Stomach (tissue), 8 donors: ENCODE measurements at regions not wholly inside any gene's neighbourhood (a gene's known extent, or its start where the extent isn't known, plus 50 kb on each side); places are given as distances from the start of the nearest gene placed in this dataset.
A peak's percentile ranks its signal among the peaks of the same experiment; 100 is the strongest.

Experiments used
- DNase-seq, 2 donors: peaks; one replicate each; pipeline versions ENCODE4 v3.0.0 to v3.0.0-alpha.2; 2013 to 2019
- H3K27ac ChIP-seq, 5 donors: fragments of 200-600 bp in 4 of 5; sonication (generic) in 4 of 5; one replicate each; pipeline ENCODE4 v1.5.1; 2013 to 2019; ENCODE audit warnings: mild to moderate bottlenecking in 1 of 5, moderate library complexity in 1 of 5
- H3K27me3 ChIP-seq, 3 donors: fragments of 200-600 bp; sonication (generic); one replicate each; pipeline ENCODE4 v1.5.1; 2017 to 2019; ENCODE audit warnings: mixed run types in 1 of 3
- H3K36me3 ChIP-seq, 4 donors: fragments of 200-600 bp; sonication (generic); 1 replicate in 3 of 4; 2 replicates in 1 of 4; pipeline ENCODE4 v1.5.1; 2016 to 2019
- H3K4me1 ChIP-seq, 4 donors: fragments of 200-600 bp; sonication (generic); one replicate each; pipeline ENCODE4 v1.5.1; 2016 to 2019
- H3K4me3 ChIP-seq, 4 donors: fragments of 200-600 bp; sonication (generic) in 3 of 4; one replicate each; pipeline ENCODE4 v1.5.1; 2016 to 2019; ENCODE audit warnings: mild to moderate bottlenecking in 1 of 4
- H3K9me3 ChIP-seq, 4 donors: fragments of 200-600 bp; sonication (generic); one replicate each; pipeline ENCODE4 v1.5.1; 2016 to 2019
- EP300 ChIP-seq: sonication (generic); formaldehyde crosslinking; IDR thresholded peaks from one replicate; pipeline ENCODE4 v1.6.1; 2017; ENCODE audit warnings: antibody characterized with exemption
- POLR2A ChIP-seq, 4 donors: fragments of 450-650 bp; IDR thresholded peaks; one replicate each; pipeline ENCODE4 v1.6.1; 2016; ENCODE audit warnings: antibody characterized with exemption in 4 of 4, control low read depth in 2 of 4, mild to moderate bottlenecking in 1 of 4, moderate library complexity in 1 of 4
- POLR2AphosphoS5 ChIP-seq, 3 donors: sonication (generic); formaldehyde crosslinking; IDR thresholded peaks; one replicate each; pipeline ENCODE4 v1.6.1; 2016; ENCODE audit warnings: antibody characterized with exemption in 3 of 3
- WGBS, 5 donors: extraction: QIAGEN DNeasy Blood & Tissue Kit in 3 of 5; methylation state at CpG; one replicate each; pipeline versions ENCODE4 v1.1.5 to v1.1.7; 2013 to 2018; 5-methylcytosine and 5-hydroxymethylcytosine counted together
- intact Hi-C: fragments of 100-400 bp; cut with DNase I; formaldehyde crosslinking; loops from one replicate; pipeline ENCODE4 v1.15.1; 2023; ENCODE audit warnings: low total_unique reads
- TF ChIP-seq, protein P1 (sequence below), 7 experiments: fragments of 450-650 bp in 4 of 7; fragments of 200-600 bp in 3 of 7; sonication (generic) in 3 of 7; IDR thresholded peaks; one replicate each; pipeline ENCODE4 v1.5.1; 2016 to 2019; ENCODE audit warnings: antibody characterized with exemption in 7 of 7, control low read depth in 2 of 7, mild to moderate bottlenecking in 1 of 7
- donor health status: healthy with polysubstance abuse.
- donor health status: Bipolar disorder and iron deficiency.
- donor health status: healthy.

DNA sequence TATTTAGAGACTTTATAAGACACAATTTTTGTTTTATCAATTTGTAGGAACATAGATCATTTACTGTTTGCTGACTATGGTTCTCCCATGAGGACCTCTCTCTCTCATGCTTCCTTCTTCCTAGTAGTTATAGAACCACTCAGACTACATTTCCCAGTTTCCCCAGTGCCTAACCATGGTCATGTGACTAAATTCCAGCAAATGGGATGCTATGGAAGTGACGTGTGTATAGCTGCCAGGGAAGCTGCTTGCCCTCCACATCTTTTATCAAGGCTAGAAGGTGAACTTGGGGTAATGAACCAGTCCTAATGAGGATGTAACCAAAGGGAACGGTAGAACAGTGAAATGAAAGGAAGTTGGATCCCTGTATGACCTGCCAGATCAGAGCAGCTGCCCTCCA, 184.0 kb downstream of the MIS18A start:
- H3K36me3 ChIP-seq: no peaks in the 10 kb centered on the region
- whole genome bisulfite sequencing, 5 donors: 38 to 52% (median 43%) methylated on average over 2 of the region's 2 CpGs
- H3K27ac ChIP-seq: no peak overlapping the region
- H3K4me1 ChIP-seq: no peaks in the 10 kb centered on the region
- peaks cover 0 to 2% (median 0%) of the 10 kb centered on the region in 4 donors for H3K9me3 ChIP-seq
- intact Hi-C loops: no loop called here
- H3K27me3 ChIP-seq: no peaks in the 10 kb centered on the region
- TF ChIP-seq, protein P1, sequence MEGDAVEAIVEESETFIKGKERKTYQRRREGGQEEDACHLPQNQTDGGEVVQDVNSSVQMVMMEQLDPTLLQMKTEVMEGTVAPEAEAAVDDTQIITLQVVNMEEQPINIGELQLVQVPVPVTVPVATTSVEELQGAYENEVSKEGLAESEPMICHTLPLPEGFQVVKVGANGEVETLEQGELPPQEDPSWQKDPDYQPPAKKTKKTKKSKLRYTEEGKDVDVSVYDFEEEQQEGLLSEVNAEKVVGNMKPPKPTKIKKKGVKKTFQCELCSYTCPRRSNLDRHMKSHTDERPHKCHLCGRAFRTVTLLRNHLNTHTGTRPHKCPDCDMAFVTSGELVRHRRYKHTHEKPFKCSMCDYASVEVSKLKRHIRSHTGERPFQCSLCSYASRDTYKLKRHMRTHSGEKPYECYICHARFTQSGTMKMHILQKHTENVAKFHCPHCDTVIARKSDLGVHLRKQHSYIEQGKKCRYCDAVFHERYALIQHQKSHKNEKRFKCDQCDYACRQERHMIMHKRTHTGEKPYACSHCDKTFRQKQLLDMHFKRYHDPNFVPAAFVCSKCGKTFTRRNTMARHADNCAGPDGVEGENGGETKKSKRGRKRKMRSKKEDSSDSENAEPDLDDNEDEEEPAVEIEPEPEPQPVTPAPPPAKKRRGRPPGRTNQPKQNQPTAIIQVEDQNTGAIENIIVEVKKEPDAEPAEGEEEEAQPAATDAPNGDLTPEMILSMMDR (IDR thresholded peaks at IDR 0.05): no peak
- TF ChIP-seq POLR2AphosphoS5 (IDR thresholded peaks at IDR 0.05) (no peak), POLR2A (IDR thresholded peaks at IDR 0.05) (no peak), EP300 (no peak)
- DNase-seq: peak in 1 of 2 donors; percentile 63
- no peak overlapping the region for H3K4me3 ChIP-seq

DNA sequence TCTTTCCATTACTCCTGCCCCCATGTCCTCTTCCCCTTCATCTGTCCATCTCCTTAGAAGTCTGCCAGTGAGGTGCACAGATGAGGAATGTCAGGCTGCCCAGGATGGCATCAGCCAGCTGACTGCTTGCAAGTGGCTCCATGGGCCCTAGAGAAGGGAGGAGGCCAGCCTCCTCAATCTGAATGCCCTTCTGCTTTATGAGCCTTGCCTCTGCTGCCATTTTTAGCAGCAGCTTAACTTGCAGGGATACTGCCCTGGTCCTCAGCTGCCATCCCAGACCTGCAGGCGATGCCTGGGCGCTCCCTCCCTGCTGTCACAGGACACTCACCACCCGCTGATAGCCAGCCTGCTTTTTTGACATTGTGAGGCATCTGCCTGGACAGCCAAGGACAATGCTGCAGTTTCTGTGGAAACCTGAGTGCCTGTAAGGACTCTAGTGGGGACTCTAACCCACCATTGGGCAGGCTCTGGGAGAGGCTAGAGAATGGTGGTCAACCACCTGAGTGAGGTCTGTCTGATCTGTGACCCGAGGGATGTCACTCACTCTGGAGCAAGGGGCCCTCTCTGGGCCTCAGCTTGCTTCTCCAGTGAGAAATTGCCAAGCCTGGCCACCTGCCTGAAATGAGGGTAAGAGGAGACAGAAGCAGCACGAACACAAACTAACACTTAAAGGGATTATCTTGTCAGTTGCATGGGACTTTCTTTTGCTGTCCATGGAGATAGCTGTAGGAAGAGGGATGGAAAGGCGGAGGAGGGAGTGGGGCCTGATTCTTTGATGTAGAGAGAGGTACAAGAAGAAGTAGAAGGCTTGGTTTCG, 185.0 kb downstream of the MIS18A start:
- 77 to 87% (median 80%) methylated on average over 5 to 7 of the region's 7 CpGs for WGBS, 5 donors
- intact Hi-C loops: no loop called here
- no peak overlapping the region for H3K4me3 ChIP-seq
- DNase-seq: no peak
- H3K36me3 ChIP-seq: no peaks in the 10 kb centered on the region
- peaks cover 0 to 2% (median 0%) of the 10 kb centered on the region in 4 donors for H3K9me3 ChIP-seq
- H3K4me1 ChIP-seq: no peaks in the 10 kb centered on the region
- no peak overlapping the region for H3K27ac ChIP-seq
- no peaks in the 10 kb centered on the region for H3K27me3 ChIP-seq
- TF ChIP-seq POLR2A (IDR thresholded peaks at IDR 0.05) (no peak), EP300 (no peak)
- TF ChIP-seq, protein P1 (IDR thresholded peaks at IDR 0.05): no peak

DNA sequence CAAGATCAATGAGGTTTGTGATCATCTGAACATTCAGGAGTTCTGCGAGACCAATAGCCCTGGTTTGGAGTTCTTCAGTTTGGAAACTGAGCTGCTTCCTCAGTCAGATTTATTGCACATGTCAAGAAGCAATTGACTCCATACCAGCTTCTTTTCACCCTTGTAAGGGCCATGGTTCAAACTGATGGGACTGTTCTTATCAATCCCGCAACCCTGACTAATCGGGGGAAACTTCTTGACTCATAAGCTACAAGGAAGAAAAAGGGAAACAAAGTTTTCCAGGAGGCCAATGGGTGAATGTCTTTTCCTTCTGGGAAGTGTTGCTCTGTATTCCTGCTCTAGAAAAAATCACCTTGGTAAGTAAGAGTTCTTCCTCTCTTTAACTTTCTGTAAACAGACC, 187.9 kb downstream of the MIS18A start:
- no peak for TF ChIP-seq POLR2A (IDR thresholded peaks at IDR 0.05)
- TF ChIP-seq EP300: no peak
- TF ChIP-seq, protein P1 (IDR thresholded peaks at IDR 0.05): no peak
- TF ChIP-seq POLR2AphosphoS5 (IDR thresholded peaks at IDR 0.05): no peak
- DNase-seq: no peak
- no peaks in the 10 kb centered on the region for H3K27me3 ChIP-seq
- intact Hi-C loops: no loop called here
- no peak overlapping the region for H3K4me3 ChIP-seq
- H3K9me3 ChIP-seq: peaks cover 0 to 2% (median 0%) of the 10 kb centered on the region in 4 donors
- no peak overlapping the region for H3K27ac ChIP-seq
- H3K36me3 ChIP-seq: no peaks in the 10 kb centered on the region
- no peaks in the 10 kb centered on the region for H3K4me1 ChIP-seq
- WGBS, 5 donors: 83 to 92% (median 89%) methylated on average over 3 of the region's 3 CpGs

DNA sequence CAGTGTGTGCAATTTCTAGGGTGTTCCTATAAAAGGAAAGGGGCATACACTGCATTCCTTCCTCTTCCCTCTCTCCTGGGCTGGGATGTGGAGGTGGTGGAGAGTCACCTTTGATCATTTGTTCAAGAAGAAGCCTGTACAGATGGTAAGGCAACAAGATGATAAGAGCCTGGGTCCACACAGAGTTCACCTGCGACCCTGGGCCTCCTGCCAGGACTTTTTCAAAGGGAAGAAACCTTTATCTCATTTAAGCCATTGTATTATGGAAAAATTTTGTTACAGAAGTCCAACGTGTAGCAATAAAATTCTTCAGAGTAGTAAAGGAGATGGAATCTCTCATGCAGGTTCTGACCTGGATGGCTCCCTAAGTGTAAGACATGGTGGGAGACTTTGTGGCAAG, 189.1 kb downstream of the MIS18A start:
- Histone ChIP-seq H3K27ac (no peak overlapping the region), H3K4me1 (no peaks in the 10 kb centered on the region), H3K9me3 (peaks cover 0 to 2% (median 0%) of the 10 kb centered on the region in 4 donors), H3K27me3 (no peaks in the 10 kb centered on the region), H3K36me3 (no peaks in the 10 kb centered on the region), H3K4me3 (no peak overlapping the region)
- no peak for DNase-seq
- no peak for TF ChIP-seq EP300
- no peak for TF ChIP-seq POLR2AphosphoS5 (IDR thresholded peaks at IDR 0.05)
- TF ChIP-seq, protein P1 (IDR thresholded peaks at IDR 0.05): no peak
- TF ChIP-seq POLR2A (IDR thresholded peaks at IDR 0.05): no peak
- intact Hi-C loops: no loop called here
- WGBS, 5 donors: 19 to 45% (median 34%) methylated on average over 2 of the region's 2 CpGs
